ENCODE measurements at regions not wholly inside any gene's neighbourhood (a gene's known extent, or its start where the extent isn't known, plus 50 kb on each side); places are given as distances from the start of the nearest gene placed in this dataset.

DNA sequence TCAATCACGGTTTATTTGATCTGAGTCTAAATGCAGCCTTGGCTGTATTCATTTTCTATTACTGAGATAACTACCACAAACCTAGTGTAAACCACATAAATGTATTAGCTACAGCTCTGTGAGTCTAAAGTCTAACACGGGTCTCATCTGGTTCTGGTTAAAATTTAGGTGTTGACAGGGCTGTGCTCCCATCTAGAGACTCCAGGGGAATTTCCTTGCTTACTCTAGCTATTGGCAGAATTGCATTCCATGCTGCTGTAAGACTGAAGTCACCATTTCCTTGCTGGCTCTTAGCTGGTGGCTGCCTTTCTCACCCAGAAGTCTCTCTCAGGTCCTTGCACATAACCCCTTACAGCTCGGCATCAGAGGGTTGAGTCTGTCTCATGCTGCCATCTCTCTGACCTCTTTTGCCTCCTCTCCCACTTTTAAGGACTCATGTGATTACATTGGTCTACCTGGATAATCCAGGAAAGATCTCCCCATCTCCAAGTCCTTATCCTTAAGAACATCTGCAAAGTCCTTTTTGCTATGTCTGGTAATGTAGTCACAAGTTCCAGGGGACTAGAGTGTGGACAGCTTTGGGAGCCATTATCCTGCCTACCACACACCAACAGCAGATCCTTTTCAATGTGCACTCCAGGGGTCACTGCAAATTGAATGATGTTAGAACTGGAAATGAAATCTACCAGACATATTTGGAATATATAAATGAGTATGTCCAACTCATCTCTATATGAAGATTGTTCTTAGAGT is 207.0 kb upstream of the AGAP1 start:
- TF ChIP-seq ZNF331 (CRISPR knock-in tag; IDR thresholded peaks at IDR 0.05; ENCODE audit: low read depth) (no peak), CTCF (conservative IDR thresholded peaks at IDR 0.05; ENCODE audit: low read depth in 2 of 2) (no peak), ZNF114 (CRISPR knock-in tag; IDR thresholded peaks at IDR 0.05) (no peak), STAT1 (IDR thresholded peaks at IDR 0.05; ENCODE audit: unreplicated experiment) (no peak), EZH2 (IDR thresholded peaks at IDR 0.05; ENCODE audit: low read depth, unreplicated experiment) (no peak), NANOG (IDR thresholded peaks at IDR 0.05; ENCODE audit: borderline replicate concordance) (no peak), CREB1 (CRISPR knock-in tag; IDR thresholded peaks at IDR 0.05; ENCODE audit: low read depth) (no peak), ETS1 (IDR thresholded peaks at IDR 0.05) (no peak), POLR2AphosphoS5 (IDR thresholded peaks at IDR 0.05; ENCODE audit: low read depth) (no peak), EZH2phosphoT487 (IDR thresholded peaks at IDR 0.05; ENCODE audit: unreplicated experiment) (no peak), REST (IDR thresholded peaks at IDR 0.05; ENCODE audit: unreplicated experiment) (no peak), JUNB (IDR thresholded peaks at IDR 0.05; ENCODE audit: unreplicated experiment) (no peak)
- TF ChIP-seq, protein P1, sequence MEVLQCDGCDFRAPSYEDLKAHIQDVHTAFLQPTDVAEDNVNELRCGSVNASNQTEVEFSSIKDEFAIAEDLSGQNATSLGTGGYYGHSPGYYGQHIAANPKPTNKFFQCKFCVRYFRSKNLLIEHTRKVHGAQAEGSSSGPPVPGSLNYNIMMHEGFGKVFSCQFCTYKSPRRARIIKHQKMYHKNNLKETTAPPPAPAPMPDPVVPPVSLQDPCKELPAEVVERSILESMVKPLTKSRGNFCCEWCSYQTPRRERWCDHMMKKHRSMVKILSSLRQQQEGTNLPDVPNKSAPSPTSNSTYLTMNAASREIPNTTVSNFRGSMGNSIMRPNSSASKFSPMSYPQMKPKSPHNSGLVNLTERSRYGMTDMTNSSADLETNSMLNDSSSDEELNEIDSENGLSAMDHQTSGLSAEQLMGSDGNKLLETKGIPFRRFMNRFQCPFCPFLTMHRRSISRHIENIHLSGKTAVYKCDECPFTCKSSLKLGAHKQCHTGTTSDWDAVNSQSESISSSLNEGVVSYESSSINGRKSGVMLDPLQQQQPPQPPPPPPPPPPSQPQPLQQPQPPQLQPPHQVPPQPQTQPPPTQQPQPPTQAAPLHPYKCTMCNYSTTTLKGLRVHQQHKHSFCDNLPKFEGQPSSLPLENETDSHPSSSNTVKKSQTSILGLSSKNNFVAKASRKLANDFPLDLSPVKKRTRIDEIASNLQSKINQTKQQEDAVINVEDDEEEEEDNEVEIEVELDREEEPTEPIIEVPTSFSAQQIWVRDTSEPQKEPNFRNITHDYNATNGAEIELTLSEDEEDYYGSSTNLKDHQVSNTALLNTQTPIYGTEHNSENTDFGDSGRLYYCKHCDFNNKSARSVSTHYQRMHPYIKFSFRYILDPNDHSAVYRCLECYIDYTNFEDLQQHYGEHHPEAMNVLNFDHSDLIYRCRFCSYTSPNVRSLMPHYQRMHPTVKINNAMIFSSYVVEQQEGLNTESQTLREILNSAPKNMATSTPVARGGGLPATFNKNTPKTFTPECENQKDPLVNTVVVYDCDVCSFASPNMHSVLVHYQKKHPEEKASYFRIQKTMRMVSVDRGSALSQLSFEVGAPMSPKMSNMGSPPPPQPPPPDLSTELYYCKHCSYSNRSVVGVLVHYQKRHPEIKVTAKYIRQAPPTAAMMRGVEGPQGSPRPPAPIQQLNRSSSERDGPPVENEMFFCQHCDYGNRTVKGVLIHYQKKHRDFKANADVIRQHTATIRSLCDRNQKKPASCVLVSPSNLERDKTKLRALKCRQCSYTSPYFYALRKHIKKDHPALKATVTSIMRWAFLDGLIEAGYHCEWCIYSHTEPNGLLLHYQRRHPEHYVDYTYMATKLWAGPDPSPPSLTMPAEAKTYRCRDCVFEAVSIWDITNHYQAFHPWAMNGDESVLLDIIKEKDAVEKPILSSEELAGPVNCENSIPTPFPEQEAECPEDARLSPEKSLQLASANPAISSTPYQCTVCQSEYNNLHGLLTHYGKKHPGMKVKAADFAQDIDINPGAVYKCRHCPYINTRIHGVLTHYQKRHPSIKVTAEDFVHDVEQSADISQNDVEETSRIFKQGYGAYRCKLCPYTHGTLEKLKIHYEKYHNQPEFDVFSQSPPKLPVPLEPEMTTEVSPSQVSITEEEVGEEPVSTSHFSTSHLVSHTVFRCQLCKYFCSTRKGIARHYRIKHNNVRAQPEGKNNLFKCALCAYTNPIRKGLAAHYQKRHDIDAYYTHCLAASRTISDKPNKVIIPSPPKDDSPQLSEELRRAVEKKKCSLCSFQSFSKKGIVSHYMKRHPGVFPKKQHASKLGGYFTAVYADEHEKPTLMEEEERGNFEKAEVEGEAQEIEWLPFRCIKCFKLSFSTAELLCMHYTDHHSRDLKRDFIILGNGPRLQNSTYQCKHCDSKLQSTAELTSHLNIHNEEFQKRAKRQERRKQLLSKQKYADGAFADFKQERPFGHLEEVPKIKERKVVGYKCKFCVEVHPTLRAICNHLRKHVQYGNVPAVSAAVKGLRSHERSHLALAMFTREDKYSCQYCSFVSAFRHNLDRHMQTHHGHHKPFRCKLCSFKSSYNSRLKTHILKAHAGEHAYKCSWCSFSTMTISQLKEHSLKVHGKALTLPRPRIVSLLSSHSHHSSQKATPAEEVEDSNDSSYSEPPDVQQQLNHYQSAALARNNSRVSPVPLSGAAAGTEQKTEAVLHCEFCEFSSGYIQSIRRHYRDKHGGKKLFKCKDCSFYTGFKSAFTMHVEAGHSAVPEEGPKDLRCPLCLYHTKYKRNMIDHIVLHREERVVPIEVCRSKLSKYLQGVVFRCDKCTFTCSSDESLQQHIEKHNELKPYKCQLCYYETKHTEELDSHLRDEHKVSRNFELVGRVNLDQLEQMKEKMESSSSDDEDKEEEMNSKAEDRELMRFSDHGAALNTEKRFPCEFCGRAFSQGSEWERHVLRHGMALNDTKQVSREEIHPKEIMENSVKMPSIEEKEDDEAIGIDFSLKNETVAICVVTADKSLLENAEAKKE (CRISPR knock-in tag; IDR thresholded peaks at IDR 0.05): no peak

More for the DNA sequence above, 207.0 kb upstream of the AGAP1 start:
- DNase-seq (ENCODE audit: low spot score) (no peak), ATAC-seq (no peak)
- Histone ChIP-seq H3K4me1 (ENCODE audit: insufficient read depth) (no peaks in the 10 kb centered on the region), H3K27ac (ENCODE audit: low read depth) (no peak overlapping the region), H3F3A (replicated peaks; ENCODE audit: low read depth) (no peaks in the 10 kb centered on the region), H4K20me1 (replicated peaks; ENCODE audit: insufficient read depth) (no peaks in the 10 kb centered on the region), H3K27me3 (ENCODE audit: insufficient read depth) (no peaks in the 10 kb centered on the region), H3K79me2 (replicated peaks; ENCODE audit: insufficient read depth) (no peaks in the 10 kb centered on the region), H3K4me2 (no peak overlapping the region), H3K36me3 (ENCODE audit: insufficient read depth) (no peaks in the 10 kb centered on the region), H3K4me3 (no peak overlapping the region), H3K9me2 (ENCODE audit: insufficient read depth) (no peaks in the 10 kb centered on the region), H2AFZ (no peak overlapping the region)
- H3K36me3 Mint-ChIP-seq (ENCODE audit: low read depth): no peaks in the 10 kb centered on the region
- no peak overlapping the region for H3K4me3 Mint-ChIP-seq
- H3K9me3 Mint-ChIP-seq: no peaks in the 10 kb centered on the region
- H3K27me3 Mint-ChIP-seq (ENCODE audit: insufficient read depth, low read depth, poor library complexity): peaks cover 2% of the 10 kb centered on the region
- H3K4me1 Mint-ChIP-seq: no peaks in the 10 kb centered on the region
- H3K27ac Mint-ChIP-seq: no peak overlapping the region

Measured in GM23338 (cell line).